ENCODE measurements at regions not wholly inside any gene's neighbourhood (a gene's known extent, or its start where the extent isn't known, plus 50 kb on each side); places are given as distances from the start of the nearest gene placed in this dataset.

- TF ChIP-seq CTCF (IDR thresholded peaks at IDR 0.05) = no peak
- TF ChIP-seq POLR2A (IDR thresholded peaks at IDR 0.05) = no peak
Measured at GRCh38 chrX:15911734-15912550, 57.3 kb upstream of the AP1S2 start.

Measured in thyroid gland (tissue), 4 donors.